Neural progenitor cell (in vitro differentiated cells): ENCODE measurements at regions not wholly inside any gene's neighbourhood (a gene's known extent, or its start where the extent isn't known, plus 50 kb on each side); places are given as distances from the start of the nearest gene placed in this dataset.

Experiments
- DNase-seq: peaks from one replicate; pipeline ENCODE4 v3.0.0-alpha.2; 2016; ENCODE audit warnings: low spot score
- H2AFZ ChIP-seq: fragments of 200-600 bp; sonication (generic); replicated peaks from 2 replicates; pipeline ENCODE4 v1.6.1; 2016; ENCODE audit warnings: antibody characterized with exemption
- H3F3A ChIP-seq: fragments of 200-600 bp; sonication (generic); 2 replicates; pipeline ENCODE4 v1.6.1; 2016; ENCODE audit warnings: antibody characterized with exemption, low read depth
- H3K27ac ChIP-seq: fragments of 200-600 bp; sonication (generic); 2 replicates; pipeline ENCODE4 v1.5.1; 2016; ENCODE audit warnings: mild to moderate bottlenecking
- H3K27me3 ChIP-seq: fragments of 200-600 bp; sonication (generic); 2 replicates; pipeline ENCODE4 v1.6.1; 2016; ENCODE audit warnings: mild to moderate bottlenecking, moderate library complexity
- H3K36me3 ChIP-seq: fragments of 200-600 bp; sonication (generic); 2 replicates; pipeline ENCODE4 v1.5.1; 2016
- H3K4me1 ChIP-seq: fragments of 200-600 bp; sonication (generic); 2 replicates; pipeline ENCODE4 v1.6.1; 2016; ENCODE audit warnings: mixed run types
- H3K4me2 ChIP-seq: fragments of 200-600 bp; sonication (generic); 2 replicates; pipeline ENCODE4 v1.6.1; 2016
- H3K4me3 ChIP-seq: fragments of 200-600 bp; sonication (generic); 2 replicates; pipeline ENCODE4 v1.5.1; 2016
- H3K79me2 ChIP-seq: fragments of 200-600 bp; sonication (generic); 2 replicates; pipeline ENCODE4 v1.6.1; 2016; ENCODE audit warnings: low read depth
- H3K9ac ChIP-seq: fragments of 200-600 bp; sonication (generic); 2 replicates; pipeline ENCODE4 v1.6.1; 2016
- H3K9me3 ChIP-seq: fragments of 200-600 bp; sonication (generic); 2 replicates; pipeline ENCODE4 v1.5.1; 2016; ENCODE audit warnings: low read depth
- H4K20me1 ChIP-seq: fragments of 200-600 bp; sonication (generic); 2 replicates; pipeline ENCODE4 v1.6.1; 2016; ENCODE audit warnings: low read depth
- H3K27ac Mint-ChIP-seq: 3 replicates; pipeline ENCODE4 v1.8.0; 2021; ENCODE audit warnings: mixed read lengths
- H3K27me3 Mint-ChIP-seq: 2 replicates; pipeline ENCODE4 v1.8.0; 2022; ENCODE audit warnings: low read depth, mild to moderate bottlenecking, inconsistent platforms, moderate library complexity, mixed read lengths; ENCODE audit not compliant: insufficient read depth
- H3K36me3 Mint-ChIP-seq: 3 replicates; pipeline ENCODE4 v1.8.0; 2021; ENCODE audit warnings: mixed read lengths
- H3K4me1 Mint-ChIP-seq: 3 replicates; pipeline ENCODE4 v1.8.0; 2021; ENCODE audit warnings: mixed read lengths
- H3K4me3 Mint-ChIP-seq: 3 replicates; pipeline ENCODE4 v1.8.0; 2021; ENCODE audit warnings: mild to moderate bottlenecking, moderate library complexity, mixed read lengths
- H3K9me3 Mint-ChIP-seq: 3 replicates; pipeline ENCODE4 v1.8.0; 2020; ENCODE audit warnings: mixed read lengths
- CTCF ChIP-seq: fragments of 200-600 bp; sonication (generic); IDR thresholded peaks from 2 replicates; pipeline ENCODE4 v1.5.1; 2017; ENCODE audit warnings: antibody characterized with exemption, mild to moderate bottlenecking
- EZH2 ChIP-seq: fragments of 200-600 bp; sonication (generic); IDR thresholded peaks from 2 replicates; pipeline ENCODE4 v1.6.1; 2017; ENCODE audit warnings: antibody characterized with exemption, mild to moderate bottlenecking, moderate library complexity
- EZH2phosphoT487 ChIP-seq: fragments of 200-600 bp; sonication (generic); IDR thresholded peaks from 2 replicates; pipeline ENCODE4 v1.6.1; 2017; ENCODE audit warnings: antibody characterized with exemption

GRCh38 chr14:98137131-98138025, 1134.6 kb downstream of the BCL11B start:
- H2AFZ ChIP-seq, result peak overlapping the region; percentile 87
- TF ChIP-seq EZH2phosphoT487, result no peak
- no peak for TF ChIP-seq CTCF
- no peak for TF ChIP-seq EZH2
- no peak overlapping the region for H3K27ac Mint-ChIP-seq
- peaks cover 27% of the 10 kb centered on the region for H3K4me1 ChIP-seq
- H3K4me3 ChIP-seq, result no peak overlapping the region
- H3K4me2 ChIP-seq, result peak overlapping the region; percentile 54
- H3K27ac ChIP-seq, result no peak overlapping the region
- H3F3A ChIP-seq, result no peaks in the 10 kb centered on the region
- H3K4me1 Mint-ChIP-seq, result peaks cover 36% of the 10 kb centered on the region
- no peaks in the 10 kb centered on the region for H3K36me3 Mint-ChIP-seq
- no peaks in the 10 kb centered on the region for H3K9me3 Mint-ChIP-seq
- H3K4me3 Mint-ChIP-seq, result no peak overlapping the region
- H3K27me3 Mint-ChIP-seq, result peaks cover 2% of the 10 kb centered on the region
- H4K20me1 ChIP-seq, result no peaks in the 10 kb centered on the region
- DNase-seq, result no peak
- no peaks in the 10 kb centered on the region for H3K36me3 ChIP-seq
- no peaks in the 10 kb centered on the region for H3K9me3 ChIP-seq
- no peaks in the 10 kb centered on the region for H3K27me3 ChIP-seq
- H3K9ac ChIP-seq, result no peak overlapping the region
- no peaks in the 10 kb centered on the region for H3K79me2 ChIP-seq

GRCh38 chr14:98138666-98139065, 1133.3 kb downstream of the BCL11B start:
- Histone ChIP-seq H3K4me1 (peaks cover 27% of the 10 kb centered on the region), H4K20me1 (no peaks in the 10 kb centered on the region), H3K27me3 (no peaks in the 10 kb centered on the region), H3K4me2 (no peak overlapping the region), H3K9ac (no peak overlapping the region), H3K27ac (no peak overlapping the region), H3K4me3 (no peak overlapping the region), H3K36me3 (no peaks in the 10 kb centered on the region), H3F3A (no peaks in the 10 kb centered on the region), H3K9me3 (no peaks in the 10 kb centered on the region), H3K79me2 (no peaks in the 10 kb centered on the region), H2AFZ (peak overlapping the region; percentile 65)
- peak; percentile 87 for DNase-seq
- TF ChIP-seq EZH2phosphoT487 (no peak), EZH2 (no peak), CTCF (peak; percentile 82)
- Mint-ChIP-seq H3K9me3 (no peaks in the 10 kb centered on the region), H3K36me3 (no peaks in the 10 kb centered on the region), H3K27ac (no peak overlapping the region), H3K4me1 (peaks cover 36% of the 10 kb centered on the region), H3K4me3 (no peak overlapping the region), H3K27me3 (peaks cover 5% of the 10 kb centered on the region)

GRCh38 chr14:98140862-98141530, 1131.0 kb downstream of the BCL11B start:
- no peak overlapping the region for H3K4me2 ChIP-seq
- H3K36me3 ChIP-seq, result no peaks in the 10 kb centered on the region
- H3K9me3 Mint-ChIP-seq, result no peaks in the 10 kb centered on the region
- TF ChIP-seq EZH2, result no peak
- no peak for TF ChIP-seq CTCF
- no peak for TF ChIP-seq EZH2phosphoT487
- peaks cover 25% of the 10 kb centered on the region for H3K4me1 ChIP-seq
- H3K9me3 ChIP-seq, result no peaks in the 10 kb centered on the region
- H3F3A ChIP-seq, result no peaks in the 10 kb centered on the region
- no peaks in the 10 kb centered on the region for H3K79me2 ChIP-seq
- H3K27me3 Mint-ChIP-seq, result peaks cover 3% of the 10 kb centered on the region
- peaks cover 29% of the 10 kb centered on the region for H3K4me1 Mint-ChIP-seq
- no peak overlapping the region for H2AFZ ChIP-seq
- no peaks in the 10 kb centered on the region for H3K27me3 ChIP-seq
- no peak overlapping the region for H3K27ac Mint-ChIP-seq
- H4K20me1 ChIP-seq, result no peaks in the 10 kb centered on the region
- no peak overlapping the region for H3K9ac ChIP-seq
- H3K36me3 Mint-ChIP-seq, result no peaks in the 10 kb centered on the region
- H3K27ac ChIP-seq, result no peak overlapping the region
- H3K4me3 Mint-ChIP-seq, result no peak overlapping the region
- H3K4me3 ChIP-seq, result no peak overlapping the region
- no peak for DNase-seq
